Cardiac muscle cell (in vitro differentiated cells and primary cell): ENCODE measurements at regions not wholly inside any gene's neighbourhood (a gene's known extent, or its start where the extent isn't known, plus 50 kb on each side); places are given as distances from the start of the nearest gene placed in this dataset.

Source experiments
- DNase-seq, 2 donors: peaks; one replicate each; pipeline versions ENCODE4 v3.0.0 to v3.0.0-alpha.2; 2010 to 2017; ENCODE audit warnings: low read depth in 1 of 2, low spot score in 1 of 2
- H3K27ac ChIP-seq: fragments of 200-600 bp; sonication (generic); 2 replicates; pipeline ENCODE4 v1.5.1; 2016
- H3K27me3 ChIP-seq: fragments of 200-600 bp; sonication (generic); 2 replicates; pipeline ENCODE4 v1.6.0; 2016; ENCODE audit warnings: control low read depth
- H3K36me3 ChIP-seq: fragments of 200-600 bp; sonication (generic); 2 replicates; pipeline ENCODE4 v1.5.1; 2016; ENCODE audit warnings: control low read depth
- H3K4me1 ChIP-seq: fragments of 200-600 bp; sonication (generic); 2 replicates; pipeline ENCODE4 v1.8.1; 2017; ENCODE audit warnings: low read depth, mild to moderate bottlenecking, mixed run types
- H3K4me3 ChIP-seq: fragments of 200-600 bp; sonication (generic); 2 replicates; pipeline ENCODE4 v1.5.1; 2016; ENCODE audit warnings: mild to moderate bottlenecking
- H3K9me3 ChIP-seq: fragments of 200-600 bp; sonication (generic); 2 replicates; pipeline ENCODE4 v1.5.1; 2017; ENCODE audit warnings: low read depth, mild to moderate bottlenecking, control low read depth
- CTCF ChIP-seq: IDR thresholded peaks from 2 replicates; pipeline ENCODE4 v1.5.1; 2012; ENCODE audit warnings: low read depth, mild to moderate bottlenecking, low read length

- Histone ChIP-seq H3K9me3 (no peaks in the 10 kb centered on the region), H3K4me3 (no peak overlapping the region), H3K36me3 (no peaks in the 10 kb centered on the region), H3K27ac (no peak overlapping the region), H3K27me3 (no peaks in the 10 kb centered on the region), H3K4me1 (no peaks in the 10 kb centered on the region)
- no peak for DNase-seq
- TF ChIP-seq CTCF: no peak
These were observed 1055.5 kb downstream of the PCDH18 start for GRCh38 chr4:136476753-136477152.

- DNase-seq: no peak
- H3K27me3 ChIP-seq: no peaks in the 10 kb centered on the region
- H3K9me3 ChIP-seq: no peaks in the 10 kb centered on the region
- no peaks in the 10 kb centered on the region for H3K4me1 ChIP-seq
- H3K4me3 ChIP-seq: no peak overlapping the region
- H3K27ac ChIP-seq: no peak overlapping the region
- H3K36me3 ChIP-seq: no peaks in the 10 kb centered on the region
- no peak for TF ChIP-seq CTCF
These were observed 1061.2 kb downstream of the PCDH18 start for GRCh38 chr4:136471051-136471450.

DNA sequence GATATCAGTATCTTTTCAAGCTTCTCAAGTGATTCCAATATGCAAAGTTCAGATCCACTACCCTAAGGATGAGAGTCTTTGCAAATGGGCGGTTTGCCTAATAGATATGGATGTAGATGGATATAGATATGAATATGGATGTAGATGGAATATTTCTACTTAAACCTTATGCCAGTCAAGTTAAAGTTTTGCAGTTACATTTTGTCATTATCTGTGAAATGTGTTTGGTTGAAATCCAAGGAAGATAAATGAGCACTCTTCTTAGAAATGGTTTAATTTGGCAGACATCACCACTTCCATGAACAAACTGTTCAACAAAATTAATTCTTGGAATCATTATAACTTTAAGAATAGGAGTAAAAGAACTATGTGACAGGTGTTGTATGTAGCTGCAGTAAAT, 1066.6 kb downstream of the PCDH18 start:
- no peaks in the 10 kb centered on the region for H3K9me3 ChIP-seq
- no peak overlapping the region for H3K27ac ChIP-seq

DNA sequence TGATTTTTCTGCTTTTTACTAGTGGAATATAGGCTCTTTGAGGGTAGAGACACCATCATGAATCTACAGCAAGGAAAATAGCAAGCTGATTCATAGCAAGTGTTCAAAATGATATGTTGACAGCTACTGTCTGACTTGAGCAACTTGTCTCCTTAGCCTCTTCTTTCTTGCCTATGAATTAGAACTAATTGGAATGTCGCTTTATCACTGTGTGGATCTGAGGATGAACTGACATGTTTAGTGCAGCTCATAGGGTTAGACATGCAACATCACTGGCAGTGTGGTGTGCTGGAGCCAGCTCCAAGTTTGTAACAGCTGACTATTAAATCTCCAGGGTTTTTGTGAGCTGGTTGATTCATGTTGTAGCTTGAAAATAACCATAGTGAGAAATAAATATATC, 1068.4 kb downstream of the PCDH18 start:
- H3K27me3 ChIP-seq: no peaks in the 10 kb centered on the region
- no peak overlapping the region for H3K27ac ChIP-seq
- no peaks in the 10 kb centered on the region for H3K9me3 ChIP-seq
- H3K4me1 ChIP-seq: no peaks in the 10 kb centered on the region
- H3K36me3 ChIP-seq: no peaks in the 10 kb centered on the region
- H3K4me3 ChIP-seq: no peak overlapping the region
- no peak for DNase-seq
- TF ChIP-seq CTCF: no peak

More for the DNA sequence above, 1066.6 kb downstream of the PCDH18 start:
- DNase-seq: no peak
- no peaks in the 10 kb centered on the region for H3K4me1 ChIP-seq
- H3K4me3 ChIP-seq: no peak overlapping the region
- H3K27me3 ChIP-seq: no peaks in the 10 kb centered on the region
- TF ChIP-seq CTCF: no peak
- no peaks in the 10 kb centered on the region for H3K36me3 ChIP-seq

GRCh38 chr4:136461533-136461932, 1070.8 kb downstream of the PCDH18 start:
- H3K36me3 ChIP-seq: no peaks in the 10 kb centered on the region
- no peak for TF ChIP-seq CTCF
- H3K4me3 ChIP-seq: no peak overlapping the region
- H3K9me3 ChIP-seq: no peaks in the 10 kb centered on the region
- H3K4me1 ChIP-seq: no peaks in the 10 kb centered on the region
- no peak overlapping the region for H3K27ac ChIP-seq
- no peak for DNase-seq
- no peaks in the 10 kb centered on the region for H3K27me3 ChIP-seq

DNA sequence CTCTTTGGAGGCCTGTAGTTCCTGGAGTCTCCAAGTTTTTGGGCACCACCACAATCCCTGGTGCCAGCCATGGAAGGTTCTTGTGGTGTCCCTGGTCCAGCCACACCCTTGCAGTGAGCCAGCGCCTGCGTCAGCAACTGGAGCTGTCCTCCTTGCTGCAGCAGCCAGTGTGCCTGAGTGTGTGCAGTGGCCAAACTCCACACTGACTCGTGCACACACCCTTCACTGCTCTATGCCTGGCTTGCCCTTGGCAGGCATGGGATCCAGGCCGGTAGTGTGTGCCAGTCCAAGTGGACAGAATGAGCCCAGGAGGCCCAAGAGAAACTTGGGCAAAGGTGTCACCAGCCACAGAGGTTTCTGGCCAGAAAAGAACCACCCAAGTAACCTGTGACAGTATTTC, 1074.0 kb downstream of the PCDH18 start:
- TF ChIP-seq CTCF: no peak
- Histone ChIP-seq H3K9me3 (no peaks in the 10 kb centered on the region), H3K27ac (no peak overlapping the region), H3K4me3 (no peak overlapping the region), H3K36me3 (no peaks in the 10 kb centered on the region), H3K27me3 (no peaks in the 10 kb centered on the region), H3K4me1 (no peaks in the 10 kb centered on the region)
- DNase-seq: no peak
